ENCODE measurements at regions not wholly inside any gene's neighbourhood (a gene's known extent, or its start where the extent isn't known, plus 50 kb on each side); places are given as distances from the start of the nearest gene placed in this dataset.

DNA sequence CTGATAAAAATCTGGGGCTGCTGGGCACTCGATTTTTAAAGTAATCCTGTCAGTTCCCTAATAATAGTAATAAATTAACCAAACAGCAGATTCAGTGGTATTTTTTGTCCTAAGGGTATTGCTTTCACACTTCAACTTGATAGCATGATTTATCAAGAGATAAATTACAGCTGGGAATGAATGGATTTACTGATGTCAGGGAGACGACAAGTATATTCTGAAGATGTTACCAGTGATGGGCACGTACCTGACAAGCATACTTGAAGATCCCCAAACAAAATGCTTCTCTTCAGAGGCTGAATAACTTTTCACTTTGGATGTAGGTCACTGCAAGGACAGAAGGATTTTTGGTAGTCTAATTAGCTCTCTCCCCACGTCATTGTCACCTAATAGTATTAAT lies 82.0 kb downstream of the OLFM4 start:
- TF ChIP-seq, protein P1, sequence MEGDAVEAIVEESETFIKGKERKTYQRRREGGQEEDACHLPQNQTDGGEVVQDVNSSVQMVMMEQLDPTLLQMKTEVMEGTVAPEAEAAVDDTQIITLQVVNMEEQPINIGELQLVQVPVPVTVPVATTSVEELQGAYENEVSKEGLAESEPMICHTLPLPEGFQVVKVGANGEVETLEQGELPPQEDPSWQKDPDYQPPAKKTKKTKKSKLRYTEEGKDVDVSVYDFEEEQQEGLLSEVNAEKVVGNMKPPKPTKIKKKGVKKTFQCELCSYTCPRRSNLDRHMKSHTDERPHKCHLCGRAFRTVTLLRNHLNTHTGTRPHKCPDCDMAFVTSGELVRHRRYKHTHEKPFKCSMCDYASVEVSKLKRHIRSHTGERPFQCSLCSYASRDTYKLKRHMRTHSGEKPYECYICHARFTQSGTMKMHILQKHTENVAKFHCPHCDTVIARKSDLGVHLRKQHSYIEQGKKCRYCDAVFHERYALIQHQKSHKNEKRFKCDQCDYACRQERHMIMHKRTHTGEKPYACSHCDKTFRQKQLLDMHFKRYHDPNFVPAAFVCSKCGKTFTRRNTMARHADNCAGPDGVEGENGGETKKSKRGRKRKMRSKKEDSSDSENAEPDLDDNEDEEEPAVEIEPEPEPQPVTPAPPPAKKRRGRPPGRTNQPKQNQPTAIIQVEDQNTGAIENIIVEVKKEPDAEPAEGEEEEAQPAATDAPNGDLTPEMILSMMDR (IDR thresholded peaks at IDR 0.05): no peak
- no peak for TF ChIP-seq POLR2A (IDR thresholded peaks at IDR 0.05)
- TF ChIP-seq POLR2AphosphoS5 (IDR thresholded peaks at IDR 0.05): no peak
- no peak for TF ChIP-seq EP300 (IDR thresholded peaks at IDR 0.05)

Data from upper lobe of left lung (tissue), 4 donors.